NCI-H128 (cell line): ENCODE measurements at regions not wholly inside any gene's neighbourhood (a gene's known extent, or its start where the extent isn't known, plus 50 kb on each side); places are given as distances from the start of the nearest gene placed in this dataset.

Experiments used
- DNase-seq: peaks from one replicate; lab custom pipeline; 2025; ENCODE audit not compliant: unreplicated experiment; lab: John Stamatoyannopoulos, UW

GRCh38 chr20:25135031-25135430, 53.1 kb upstream of the VSX1 start:
- DNase-seq = peak; percentile 8

- no peak for DNase-seq
These were observed 54.1 kb upstream of the VSX1 start for GRCh38 chr20:25136056-25136455.

- DNase-seq = no peak
These were observed 55.0 kb upstream of the VSX1 start for GRCh38 chr20:25136643-25137559.

GRCh38 chr20:25139029-25139705, 56.3 kb upstream of the ENTPD6 start:
- DNase-seq = no peak

- no peak for DNase-seq
These were observed 54.5 kb upstream of the ENTPD6 start for GRCh38 chr20:25140968-25141367.

- DNase-seq = no peak
These were observed 53.1 kb upstream of the ENTPD6 start for GRCh38 chr20:25142435-25142834.

- no peak for DNase-seq
These were observed 50.4 kb upstream of the ENTPD6 start for GRCh38 chr20:25145131-25145530.
